ENCODE measurements at regions not wholly inside any gene's neighbourhood (a gene's known extent, or its start where the extent isn't known, plus 50 kb on each side); places are given as distances from the start of the nearest gene placed in this dataset.

DNA sequence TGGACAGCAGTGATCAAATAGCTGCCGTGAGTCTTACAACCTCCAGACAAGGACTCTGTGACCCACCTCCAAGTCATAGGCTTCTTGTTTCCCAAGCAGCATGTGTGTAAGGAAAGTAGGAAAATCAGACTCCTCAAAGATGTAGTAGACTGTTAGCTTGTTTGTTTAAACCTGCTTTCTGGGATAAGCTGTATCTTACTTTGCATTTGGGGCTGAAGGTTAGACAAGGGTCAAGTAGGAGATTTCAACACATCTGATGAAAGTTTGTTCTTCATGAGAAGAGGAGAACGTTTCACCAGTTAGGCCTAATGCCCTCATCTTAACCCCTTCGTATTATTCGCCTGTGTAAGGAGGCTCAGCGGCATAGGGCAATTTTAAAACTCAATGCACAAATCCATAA is 756.4 kb upstream of the NR2F2 start:
- H3K9me3 ChIP-seq, result peaks cover 4% of the 10 kb centered on the region
- TF ChIP-seq, protein P1, sequence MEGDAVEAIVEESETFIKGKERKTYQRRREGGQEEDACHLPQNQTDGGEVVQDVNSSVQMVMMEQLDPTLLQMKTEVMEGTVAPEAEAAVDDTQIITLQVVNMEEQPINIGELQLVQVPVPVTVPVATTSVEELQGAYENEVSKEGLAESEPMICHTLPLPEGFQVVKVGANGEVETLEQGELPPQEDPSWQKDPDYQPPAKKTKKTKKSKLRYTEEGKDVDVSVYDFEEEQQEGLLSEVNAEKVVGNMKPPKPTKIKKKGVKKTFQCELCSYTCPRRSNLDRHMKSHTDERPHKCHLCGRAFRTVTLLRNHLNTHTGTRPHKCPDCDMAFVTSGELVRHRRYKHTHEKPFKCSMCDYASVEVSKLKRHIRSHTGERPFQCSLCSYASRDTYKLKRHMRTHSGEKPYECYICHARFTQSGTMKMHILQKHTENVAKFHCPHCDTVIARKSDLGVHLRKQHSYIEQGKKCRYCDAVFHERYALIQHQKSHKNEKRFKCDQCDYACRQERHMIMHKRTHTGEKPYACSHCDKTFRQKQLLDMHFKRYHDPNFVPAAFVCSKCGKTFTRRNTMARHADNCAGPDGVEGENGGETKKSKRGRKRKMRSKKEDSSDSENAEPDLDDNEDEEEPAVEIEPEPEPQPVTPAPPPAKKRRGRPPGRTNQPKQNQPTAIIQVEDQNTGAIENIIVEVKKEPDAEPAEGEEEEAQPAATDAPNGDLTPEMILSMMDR (IDR thresholded peaks at IDR 0.05), result no peak
- no peak for TF ChIP-seq EP300 (IDR thresholded peaks at IDR 0.05)
- no peak for TF ChIP-seq POLR2A (IDR thresholded peaks at IDR 0.05)
- TF ChIP-seq POLR2AphosphoS5 (IDR thresholded peaks at IDR 0.05), result no peak
- H3K4me1 ChIP-seq, result no peaks in the 10 kb centered on the region
- no peak overlapping the region for H3K27ac ChIP-seq
- H3K27me3 ChIP-seq, result no peaks in the 10 kb centered on the region
- WGBS, result 81% methylated on average over 5 of the region's 5 CpGs
- no peak for DNase-seq (ENCODE audit: low spot score in 2 of 2)
- H3K36me3 ChIP-seq, result no peaks in the 10 kb centered on the region
- no peak overlapping the region for H3K4me3 ChIP-seq

- Histone ChIP-seq H3K27ac (no peak overlapping the region), H3K27me3 (no peaks in the 10 kb centered on the region), H3K4me3 (no peak overlapping the region), H3K9me3 (no peaks in the 10 kb centered on the region), H3K36me3 (no peaks in the 10 kb centered on the region), H3K4me1 (no peaks in the 10 kb centered on the region)
- WGBS, result 78% methylated on average over 4 of the region's 4 CpGs
- DNase-seq (ENCODE audit: low spot score in 2 of 2), result no peak
- TF ChIP-seq POLR2A (IDR thresholded peaks at IDR 0.05), result no peak
- TF ChIP-seq EP300 (IDR thresholded peaks at IDR 0.05), result no peak
- TF ChIP-seq, protein P1 (IDR thresholded peaks at IDR 0.05), result no peak
- TF ChIP-seq POLR2AphosphoS5 (IDR thresholded peaks at IDR 0.05), result no peak
Measured at GRCh38 chr15:95577927-95578326, 752.6 kb upstream of the NR2F2 start.

- Histone ChIP-seq H3K27me3 (no peaks in the 10 kb centered on the region), H3K4me1 (no peaks in the 10 kb centered on the region), H3K27ac (no peak overlapping the region), H3K9me3 (no peaks in the 10 kb centered on the region), H3K36me3 (no peaks in the 10 kb centered on the region), H3K4me3 (no peak overlapping the region)
- 67% methylated on average over 3 of the region's 3 CpGs for WGBS
- no peak for DNase-seq (ENCODE audit: low spot score in 2 of 2)
- TF ChIP-seq POLR2AphosphoS5 (IDR thresholded peaks at IDR 0.05), result no peak
Measured at GRCh38 chr15:95580121-95580520, 750.4 kb upstream of the NR2F2 start.

- H3K9me3 ChIP-seq, result no peaks in the 10 kb centered on the region
- no peak for TF ChIP-seq POLR2A (IDR thresholded peaks at IDR 0.05)
- no peak for TF ChIP-seq POLR2AphosphoS5 (IDR thresholded peaks at IDR 0.05)
- TF ChIP-seq EP300 (IDR thresholded peaks at IDR 0.05), result no peak
- TF ChIP-seq, protein P1 (IDR thresholded peaks at IDR 0.05), result no peak
- H3K36me3 ChIP-seq, result no peaks in the 10 kb centered on the region
- no peaks in the 10 kb centered on the region for H3K27me3 ChIP-seq
- no peak overlapping the region for H3K27ac ChIP-seq
- H3K4me1 ChIP-seq, result no peaks in the 10 kb centered on the region
- 76% methylated on average over 13 of the region's 13 CpGs for WGBS
- DNase-seq (ENCODE audit: low spot score in 2 of 2), result no peak
- H3K4me3 ChIP-seq, result no peak overlapping the region
Measured at GRCh38 chr15:95581595-95581994, 748.9 kb upstream of the NR2F2 start.

DNA sequence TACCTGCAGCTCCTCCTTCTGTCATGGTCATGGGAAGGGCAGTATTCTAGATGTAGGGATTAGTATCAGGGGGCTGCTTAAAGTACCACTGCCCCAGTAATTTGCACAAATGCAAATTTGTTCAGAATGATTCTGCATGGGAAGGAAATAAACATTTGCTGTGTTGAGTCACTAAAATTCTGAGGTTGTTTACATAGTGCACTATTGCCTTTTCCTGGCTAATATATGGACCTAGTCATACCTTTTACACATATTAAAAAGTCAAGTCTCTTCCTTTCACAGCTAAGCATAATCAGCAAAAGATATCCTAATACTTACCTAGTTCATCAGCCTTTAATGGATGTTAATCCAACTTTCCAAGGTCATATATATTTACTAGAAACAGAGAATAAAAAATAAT is 746.4 kb upstream of the NR2F2 start:
- Histone ChIP-seq H3K9me3 (no peaks in the 10 kb centered on the region), H3K27ac (no peak overlapping the region), H3K36me3 (no peaks in the 10 kb centered on the region), H3K4me1 (no peaks in the 10 kb centered on the region), H3K4me3 (no peak overlapping the region), H3K27me3 (no peaks in the 10 kb centered on the region)
- no peak for DNase-seq (ENCODE audit: low spot score in 2 of 2)
- no peak for TF ChIP-seq POLR2A (IDR thresholded peaks at IDR 0.05)
- TF ChIP-seq POLR2AphosphoS5 (IDR thresholded peaks at IDR 0.05), result no peak
- no peak for TF ChIP-seq EP300 (IDR thresholded peaks at IDR 0.05)
- TF ChIP-seq, protein P1 (IDR thresholded peaks at IDR 0.05), result no peak

GRCh38 chr15:95588056-95588455 is 742.4 kb upstream of the NR2F2 start:
- H3K36me3 ChIP-seq, result no peaks in the 10 kb centered on the region
- TF ChIP-seq, protein P1 (IDR thresholded peaks at IDR 0.05), result no peak
- TF ChIP-seq POLR2AphosphoS5 (IDR thresholded peaks at IDR 0.05) (no peak), POLR2A (IDR thresholded peaks at IDR 0.05) (no peak), EP300 (IDR thresholded peaks at IDR 0.05) (no peak)
- H3K27me3 ChIP-seq, result no peaks in the 10 kb centered on the region
- no peak for DNase-seq (ENCODE audit: low spot score in 2 of 2)
- H3K4me1 ChIP-seq, result no peaks in the 10 kb centered on the region
- H3K4me3 ChIP-seq, result no peak overlapping the region
- no peak overlapping the region for H3K27ac ChIP-seq
- no peaks in the 10 kb centered on the region for H3K9me3 ChIP-seq
- WGBS, result 63% methylated on average over 2 of the region's 2 CpGs

All from suprapubic skin (tissue), 4 donors.